Omental fat pad (tissue), 3 donors: ENCODE measurements at regions not wholly inside any gene's neighbourhood (a gene's known extent, or its start where the extent isn't known, plus 50 kb on each side); places are given as distances from the start of the nearest gene placed in this dataset.

Experiments
- ATAC-seq: fragments of 150-250 bp; one replicate; pipeline ENCODE4 v1.9.1; 2016; ENCODE audit warnings: mild to moderate bottlenecking, moderate library complexity; ENCODE audit not compliant: low FRiP score
- DNase-seq: peaks from one replicate; pipeline ENCODE4 v3.0.0-alpha.2; 2019; ENCODE audit warnings: low spot score
- CTCF ChIP-seq, 3 donors: fragments of 450-650 bp; IDR thresholded peaks; one replicate each; pipeline ENCODE4 v1.5.1; 2016 to 2017; ENCODE audit warnings: antibody characterized with exemption in 3 of 3, mild to moderate bottlenecking in 3 of 3, moderate library complexity in 2 of 3

GRCh38 chr5:26530305-26530704, 508.1 kb downstream of the CDH9 start:
- DNase-seq (no peak), ATAC-seq (no peak)
- TF ChIP-seq CTCF (IDR thresholded peaks at IDR 0.05) = no peak

- no peak for ATAC-seq
- no peak for TF ChIP-seq CTCF (IDR thresholded peaks at IDR 0.05)
These were observed 519.1 kb downstream of the CDH9 start for GRCh38 chr5:26519245-26519644.

GRCh38 chr5:26518065-26518464, 520.3 kb downstream of the CDH9 start:
- no peak for TF ChIP-seq CTCF (IDR thresholded peaks at IDR 0.05)
- no peak for DNase-seq
- ATAC-seq = no peak

More at GRCh38 chr5:26519245-26519644, 519.1 kb downstream of the CDH9 start:
- DNase-seq = no peak

GRCh38 chr5:26498972-26499371, 539.4 kb downstream of the CDH9 start:
- ATAC-seq = no peak
- TF ChIP-seq CTCF (IDR thresholded peaks at IDR 0.05) = no peak

GRCh38 chr5:26495437-26495836, 542.9 kb downstream of the CDH9 start:
- no peak for TF ChIP-seq CTCF (IDR thresholded peaks at IDR 0.05)
- DNase-seq (no peak), ATAC-seq (no peak)

More at GRCh38 chr5:26498972-26499371, 539.4 kb downstream of the CDH9 start:
- DNase-seq = no peak

GRCh38 chr5:26492906-26493459, 545.4 kb downstream of the CDH9 start:
- no peak for TF ChIP-seq CTCF (IDR thresholded peaks at IDR 0.05)
- DNase-seq = no peak

GRCh38 chr5:26487553-26487952, 550.8 kb downstream of the CDH9 start:
- no peak for TF ChIP-seq CTCF (IDR thresholded peaks at IDR 0.05)
- no peak for ATAC-seq
- DNase-seq = no peak

More at GRCh38 chr5:26492906-26493459, 545.4 kb downstream of the CDH9 start:
- ATAC-seq = no peak
